ENCODE measurements at regions not wholly inside any gene's neighbourhood (a gene's known extent, or its start where the extent isn't known, plus 50 kb on each side); places are given as distances from the start of the nearest gene placed in this dataset.
A peak's percentile ranks its signal among the peaks of the same experiment; 100 is the strongest.

GRCh38 chr11:114815176-114815575 lies 136.8 kb downstream of the NXPE2 start:
- H3K4me1 ChIP-seq (replicated peaks in 1 of 2): peaks cover 19 to 34% of the 10 kb centered on the region in 2 donors
- no peak overlapping the region for H3K4me3 ChIP-seq
- no peak for ATAC-seq (replicated peaks in 6 of 8)
- no peak overlapping the region for H3K27ac ChIP-seq
- in situ Hi-C loops (cut with MboI; ENCODE audit: low pct_unique_long_range_greater_than_20kb in 2 of 9, low sequenced_read_pairs in 9 of 9, unreplicated experiment in 9 of 9): no loop called here

DNA sequence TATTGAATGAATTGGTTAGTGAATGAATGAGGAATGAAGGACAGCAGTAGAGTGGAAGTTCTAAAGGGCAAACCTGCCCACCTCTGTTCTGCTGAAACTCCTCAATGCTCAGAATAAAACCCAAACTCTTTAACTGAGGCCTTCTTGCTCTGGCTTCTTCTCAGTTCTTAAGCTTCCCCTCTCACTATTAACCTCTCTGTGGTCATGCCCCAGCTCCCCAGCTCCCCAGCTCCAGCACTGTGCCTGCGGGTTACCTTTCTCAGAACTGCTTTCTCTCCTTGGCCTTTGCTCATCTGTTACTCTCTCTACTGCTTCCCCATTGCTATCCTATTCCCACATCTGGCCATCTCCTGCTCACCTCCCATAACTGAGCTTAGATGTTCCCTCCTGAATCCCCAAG lies 137.4 kb downstream of the NXPE2 start:
- Histone ChIP-seq H3K27ac (no peak overlapping the region), H3K4me1 (replicated peaks in 1 of 2) (peaks cover 21 to 35% of the 10 kb centered on the region in 2 donors), H3K4me3 (no peak overlapping the region)
- in situ Hi-C loops (cut with MboI; ENCODE audit: low pct_unique_long_range_greater_than_20kb in 2 of 9, low sequenced_read_pairs in 9 of 9, unreplicated experiment in 9 of 9): no loop called here
- ATAC-seq (replicated peaks in 6 of 8): no peak
- 17 to 100% (median 75%) methylated on average over 1 of the region's 1 CpG; no CpG with 5 or more reads in 6 of the 10 experiments for WGBS, 10 experiments

- WGBS, 10 experiments: 0 to 88% (median 53%) methylated on average over 1 to 2 of the region's 2 CpGs; no CpG with 5 or more reads in 2 of the 10 experiments
- ATAC-seq (replicated peaks in 6 of 8): no peak
- in situ Hi-C loops (cut with MboI; ENCODE audit: low pct_unique_long_range_greater_than_20kb in 2 of 9, low sequenced_read_pairs in 9 of 9, unreplicated experiment in 9 of 9): no loop called here
- H3K4me3 ChIP-seq: no peak overlapping the region
- H3K27ac ChIP-seq: no peak overlapping the region
- peaks cover 24 to 40% of the 10 kb centered on the region in 2 donors for H3K4me1 ChIP-seq (replicated peaks in 1 of 2)
Measured at GRCh38 chr11:114816791-114817190, 138.5 kb downstream of the NXPE2 start.

GRCh38 chr11:114818382-114818781 lies 140.1 kb downstream of the NXPE2 start:
- in situ Hi-C loops (cut with MboI; ENCODE audit: low pct_unique_long_range_greater_than_20kb in 2 of 9, low sequenced_read_pairs in 9 of 9, unreplicated experiment in 9 of 9): no loop called here
- H3K4me3 ChIP-seq: no peak overlapping the region
- 0 to 100% (median 39%) methylated on average over 2 to 6 of the region's 6 CpGs; no CpG with 5 or more reads in 1 of the 10 experiments for WGBS, 10 experiments
- H3K4me1 ChIP-seq (replicated peaks in 1 of 2): peaks cover 15 to 25% of the 10 kb centered on the region in 2 donors
- H3K27ac ChIP-seq: no peak overlapping the region
- ATAC-seq (replicated peaks in 6 of 8): no peak

DNA sequence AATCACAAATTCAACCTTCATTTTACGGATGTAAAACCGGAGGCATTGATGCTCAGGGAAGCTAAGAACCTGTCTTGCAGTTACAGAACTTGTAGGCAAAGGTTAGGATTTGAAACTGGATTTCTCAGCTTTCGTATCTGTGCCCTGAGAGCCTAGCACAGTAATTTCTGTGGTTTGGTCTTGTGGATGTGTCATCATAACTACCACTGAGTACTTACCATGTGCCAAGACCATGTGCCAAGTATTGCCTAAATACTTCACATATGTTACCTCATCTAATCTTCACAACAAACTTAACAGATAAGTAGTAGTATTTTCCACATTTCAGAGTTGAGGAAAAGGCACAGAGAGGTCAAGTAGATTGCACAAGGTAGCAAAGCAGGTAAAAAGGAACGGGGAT lies 140.7 kb downstream of the NXPE2 start:
- no peak for ATAC-seq (replicated peaks in 6 of 8)
- in situ Hi-C loops (cut with MboI; ENCODE audit: low pct_unique_long_range_greater_than_20kb in 2 of 9, low sequenced_read_pairs in 9 of 9, unreplicated experiment in 9 of 9): no loop called here
- 25 to 100% (median 79%) methylated on average over 1 to 4 of the region's 4 CpGs for WGBS, 10 experiments

GRCh38 chr11:114820621-114821020 lies 142.3 kb downstream of the NXPE2 start:
- in situ Hi-C loops (cut with MboI; ENCODE audit: low pct_unique_long_range_greater_than_20kb in 2 of 9, low sequenced_read_pairs in 9 of 9, unreplicated experiment in 9 of 9): no loop called here
- Histone ChIP-seq H3K4me3 (no peak overlapping the region), H3K27ac (no peak overlapping the region), H3K4me1 (replicated peaks in 1 of 2) (peaks cover 15 to 20% of the 10 kb centered on the region in 2 donors)
- ATAC-seq (replicated peaks in 6 of 8): no peak
- WGBS, 10 experiments: 39 to 100% (median 70%) methylated on average over 1 to 4 of the region's 5 CpGs; no CpG with 5 or more reads in 4 of the 10 experiments

More for the DNA sequence above, 140.7 kb downstream of the NXPE2 start:
- Histone ChIP-seq H3K27ac (no peak overlapping the region), H3K4me3 (no peak overlapping the region), H3K4me1 (replicated peaks in 1 of 2) (peaks cover 15 to 20% of the 10 kb centered on the region in 2 donors)

- ATAC-seq (replicated peaks in 6 of 8): peak in 5 of 8 experiments; percentile 94 to 99 (median 96)
- Histone ChIP-seq H3K4me1 (replicated peaks in 1 of 2) (peaks cover 15 to 25% of the 10 kb centered on the region in 2 donors), H3K4me3 (no peak overlapping the region), H3K27ac (no peak overlapping the region)
- in situ Hi-C loops (cut with MboI; ENCODE audit: low pct_unique_long_range_greater_than_20kb in 2 of 9, low sequenced_read_pairs in 9 of 9, unreplicated experiment in 9 of 9): no loop called here
- 0 to 94% (median 82%) methylated on average over 1 to 7 of the region's 11 CpGs for WGBS, 10 experiments
Measured at GRCh38 chr11:114821621-114822412, 143.5 kb downstream of the NXPE2 start.

DNA sequence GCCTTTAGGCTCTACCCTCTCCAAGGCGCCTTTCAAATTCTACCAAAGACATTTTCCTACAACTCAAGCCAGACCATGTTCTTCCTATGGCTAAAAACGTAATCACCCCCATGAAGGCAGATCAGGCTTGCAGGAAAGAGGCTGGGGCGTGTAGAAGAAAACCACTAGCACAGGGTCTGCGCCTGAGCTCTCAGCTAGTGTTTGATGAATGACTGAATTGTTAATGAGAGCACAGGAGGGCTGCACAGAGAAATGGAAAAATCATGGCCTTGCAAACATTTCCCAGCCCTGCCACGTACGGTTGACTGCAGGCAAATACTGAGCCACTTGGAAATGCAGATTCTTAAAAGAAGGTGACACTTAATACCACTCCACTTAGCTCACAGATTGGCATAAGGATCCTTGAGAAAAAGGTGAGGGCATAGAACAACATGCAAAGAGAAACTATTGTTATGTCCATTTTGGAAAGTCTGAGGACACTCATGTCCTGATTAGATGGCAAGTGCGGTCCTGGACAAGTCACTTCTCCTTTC lies 148.6 kb downstream of the NXPE2 start:
- in situ Hi-C loops (cut with MboI; ENCODE audit: low pct_unique_long_range_greater_than_20kb in 2 of 9, low sequenced_read_pairs in 9 of 9, unreplicated experiment in 9 of 9): no loop called here
- 14 to 100% (median 62%) methylated on average over 1 to 7 of the region's 7 CpGs; no CpG with 5 or more reads in 1 of the 10 experiments for WGBS, 10 experiments
- H3K4me1 ChIP-seq (replicated peaks in 1 of 2): peaks cover 0 to 11% of the 10 kb centered on the region in 2 donors
- H3K4me3 ChIP-seq: no peak overlapping the region
- peak in 5 of 8 experiments; percentile 66 to 91 (median 86) for ATAC-seq (replicated peaks in 6 of 8)
- peak overlapping the region in 1 of 2 donors; percentile 20 for H3K27ac ChIP-seq

DNA sequence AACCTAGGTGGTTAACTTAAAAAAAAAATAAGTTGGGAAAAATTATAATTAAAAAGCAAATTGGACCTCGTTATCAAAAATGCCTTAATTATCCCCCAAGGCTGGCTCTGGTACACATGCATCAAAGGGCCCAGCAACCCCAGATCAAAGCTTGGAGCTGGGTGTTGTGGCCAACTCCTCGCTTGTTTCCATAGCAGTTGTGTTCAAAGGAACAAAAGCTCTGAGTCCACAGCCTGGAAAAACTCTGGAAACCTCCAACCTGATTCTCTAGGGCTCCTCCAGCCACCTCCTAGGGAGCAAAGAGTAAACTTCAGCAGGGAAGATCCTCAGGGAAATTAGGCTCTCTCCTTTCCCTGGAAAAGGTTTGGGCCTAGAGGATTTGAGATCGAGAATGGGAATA lies 149.4 kb downstream of the NXPE2 start:
- WGBS, 10 experiments: 0 to 82% (median 63%) methylated on average over 1 to 3 of the region's 3 CpGs; no CpG with 5 or more reads in 2 of the 10 experiments
- in situ Hi-C loops (cut with MboI; ENCODE audit: low pct_unique_long_range_greater_than_20kb in 2 of 9, low sequenced_read_pairs in 9 of 9, unreplicated experiment in 9 of 9): no loop called here
- ATAC-seq (replicated peaks in 6 of 8): peak in 1 of 8 experiments; percentile 72
- Histone ChIP-seq H3K4me3 (no peak overlapping the region), H3K27ac (no peak overlapping the region), H3K4me1 (replicated peaks in 1 of 2) (peaks cover 6 to 17% of the 10 kb centered on the region in 2 donors)

DNA sequence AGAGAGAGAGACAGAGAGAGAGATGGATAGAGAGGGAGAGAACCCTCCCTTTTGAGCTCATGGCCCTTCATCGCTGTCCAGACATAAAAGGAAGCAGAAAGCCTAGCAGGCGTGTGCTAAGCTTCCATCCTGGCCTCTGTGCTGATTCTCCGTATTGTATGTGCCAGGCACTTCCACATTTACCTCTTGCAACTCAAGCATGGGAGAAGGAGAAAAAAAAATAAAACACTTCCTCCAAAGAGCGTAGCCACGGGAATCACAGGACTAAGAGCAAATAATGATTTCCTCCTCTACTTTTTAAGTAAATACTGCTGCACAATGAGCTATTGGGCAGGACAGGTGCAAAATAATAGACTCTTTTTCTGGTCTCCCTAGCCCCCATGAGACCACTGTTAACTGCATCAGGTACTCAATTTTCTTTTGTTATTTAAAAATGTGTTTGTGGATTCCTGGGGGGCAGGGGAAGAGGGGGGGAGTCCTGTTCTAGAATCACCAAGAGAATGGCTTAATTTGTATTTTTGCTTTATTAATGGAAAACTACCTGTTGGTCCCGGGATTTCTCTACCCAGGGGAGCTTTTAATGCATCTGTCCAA lies 154.3 kb downstream of the NXPE2 start:
- H3K4me3 ChIP-seq: no peak overlapping the region
- 0 to 60% (median 28%) methylated on average over 2 to 6 of the region's 6 CpGs; no CpG with 5 or more reads in 1 of the 10 experiments for WGBS, 10 experiments
- ATAC-seq (replicated peaks in 6 of 8): peak in 1 of 8 experiments; percentile 41
- H3K4me1 ChIP-seq (replicated peaks in 1 of 2): peaks cover 6 to 7% of the 10 kb centered on the region in 2 donors
- H3K27ac ChIP-seq: no peak overlapping the region
- in situ Hi-C loops (cut with MboI; ENCODE audit: low pct_unique_long_range_greater_than_20kb in 2 of 9, low sequenced_read_pairs in 9 of 9, unreplicated experiment in 9 of 9): no loop called here

DNA sequence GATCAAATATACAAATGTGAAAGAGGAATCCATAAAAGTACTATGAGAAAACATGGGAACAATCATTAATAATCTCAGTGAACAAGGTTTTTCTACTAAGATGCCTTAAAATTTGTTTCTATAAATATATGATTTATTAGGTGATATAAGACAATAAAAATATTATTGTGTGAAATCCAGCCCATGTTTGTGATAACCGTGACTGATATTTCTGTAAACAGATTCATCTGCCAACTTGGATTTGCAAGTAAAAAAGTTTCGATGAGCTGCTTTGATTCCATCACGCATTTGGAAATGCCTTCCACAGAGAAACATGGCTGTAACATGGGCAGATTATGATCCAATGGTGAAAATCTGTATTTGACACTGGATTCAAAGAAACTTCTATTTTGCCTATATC lies 157.8 kb downstream of the NXPE2 start:
- no peak overlapping the region for H3K4me3 ChIP-seq
- ATAC-seq (replicated peaks in 6 of 8): no peak
- WGBS, 10 experiments: 21 to 100% (median 67%) methylated on average over 1 to 3 of the region's 3 CpGs; no CpG with 5 or more reads in 1 of the 10 experiments
- in situ Hi-C loops (cut with MboI; ENCODE audit: low pct_unique_long_range_greater_than_20kb in 2 of 9, low sequenced_read_pairs in 9 of 9, unreplicated experiment in 9 of 9): no loop called here
- no peak overlapping the region for H3K27ac ChIP-seq
- peaks cover 6 to 7% of the 10 kb centered on the region in 2 donors for H3K4me1 ChIP-seq (replicated peaks in 1 of 2)

DNA sequence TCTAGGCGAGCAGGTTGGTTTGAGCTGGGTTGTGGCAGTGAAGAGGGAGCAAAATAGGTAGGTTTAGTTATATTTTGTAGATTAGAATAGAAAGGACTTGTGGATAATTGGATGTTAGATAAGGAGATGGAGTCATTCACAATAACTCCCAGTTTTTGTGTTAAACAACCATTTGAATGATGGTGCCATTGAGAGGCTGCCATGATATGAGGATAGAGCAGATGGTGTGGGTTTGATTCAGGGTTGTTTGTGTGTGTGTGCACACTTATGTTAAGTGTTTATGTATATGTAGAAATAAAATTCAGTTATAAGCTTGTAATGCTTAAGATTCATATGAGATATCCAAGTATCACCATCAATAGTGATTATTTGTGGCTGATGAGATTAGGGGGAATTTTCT lies 166.6 kb downstream of the NXPE2 start:
- Histone ChIP-seq H3K4me3 (no peak overlapping the region), H3K4me1 (replicated peaks in 1 of 2) (peaks cover 6 to 7% of the 10 kb centered on the region in 2 donors), H3K27ac (no peak overlapping the region)
- no peak for ATAC-seq (replicated peaks in 6 of 8)
- 0 to 100% (median 79%) methylated on average over 1 of the region's 1 CpG for WGBS, 10 experiments
- in situ Hi-C loops (cut with MboI; ENCODE audit: low pct_unique_long_range_greater_than_20kb in 2 of 9, low sequenced_read_pairs in 9 of 9, unreplicated experiment in 9 of 9): no loop called here

GRCh38 chr11:114845766-114846415 lies 167.6 kb downstream of the NXPE2 start:
- WGBS, 10 experiments: 0 to 94% (median 35%) methylated on average over 1 to 2 of the region's 4 CpGs; no CpG with 5 or more reads in 2 of the 10 experiments
- Histone ChIP-seq H3K4me3 (no peak overlapping the region), H3K4me1 (replicated peaks in 1 of 2) (peaks cover 6 to 7% of the 10 kb centered on the region in 2 donors), H3K27ac (no peak overlapping the region)
- ATAC-seq (replicated peaks in 6 of 8): peak in 2 of 8 experiments; percentile 15 to 35
- in situ Hi-C loops (cut with MboI; ENCODE audit: low pct_unique_long_range_greater_than_20kb in 2 of 9, low sequenced_read_pairs in 9 of 9, unreplicated experiment in 9 of 9): no loop called here
